Body of pancreas (tissue), 4 donors: ENCODE measurements at regions not wholly inside any gene's neighbourhood (a gene's known extent, or its start where the extent isn't known, plus 50 kb on each side); places are given as distances from the start of the nearest gene placed in this dataset.

ENCODE experiments used
- ATAC-seq: fragments of 150-250 bp; one replicate; pipeline ENCODE4 v1.9.1; 2016
- DNase-seq, 4 donors: peaks; one replicate each; pipeline ENCODE4 v3.0.0-alpha.2; 2019
- H3K27ac ChIP-seq, 4 donors: fragments of 200-600 bp; sonication (generic); 1 replicate in 3 of 4; 2 replicates in 1 of 4; pipeline versions ENCODE4 v1.5.1 to v1.6.1; 2016 to 2019; ENCODE audit warnings: mild to moderate bottlenecking in 1 of 4, mixed read lengths in 1 of 4, moderate library complexity in 1 of 4
- H3K27me3 ChIP-seq, 2 donors: fragments of 200-600 bp; sonication (generic); one replicate each; pipeline ENCODE4 v1.6.0; 2016; ENCODE audit warnings: mild to moderate bottlenecking in 1 of 2
- H3K36me3 ChIP-seq, 2 donors: fragments of 200-600 bp; sonication (generic); replicated peaks in 1 of 2; 2 replicates each; pipeline ENCODE4 v1.5.1; 2016; ENCODE audit warnings: low read depth in 2 of 2; ENCODE audit not compliant: insufficient read depth in 1 of 2
- H3K4me1 ChIP-seq: fragments of 200-600 bp; sonication (generic); one replicate; pipeline ENCODE4 v1.6.0; 2016
- H3K4me3 ChIP-seq, 2 donors: fragments of 200-600 bp; sonication (generic); 1 replicate in 1 of 2; 2 replicates in 1 of 2; pipeline ENCODE4 v1.5.1; 2016 to 2019
- H3K9me3 ChIP-seq, 3 donors: fragments of 200-600 bp; sonication (generic); 1 replicate in 2 of 3; 2 replicates in 1 of 3; pipeline ENCODE4 v1.5.1; 2016
- POLR2A ChIP-seq, 3 donors: fragments of 450-650 bp; IDR thresholded peaks; one replicate each; pipeline ENCODE4 v1.6.1; 2016; ENCODE audit warnings: antibody characterized with exemption in 3 of 3, mild to moderate bottlenecking in 2 of 3
- WGBS, 2 donors: methylation state at CpG; one replicate each; pipeline ENCODE4 v1.1.5; 2017; 5-methylcytosine and 5-hydroxymethylcytosine counted together
- intact Hi-C: fragments of 100-400 bp; cut with DNase I; formaldehyde crosslinking; loops from one replicate; pipeline ENCODE4 v1.15.1; 2023
- TF ChIP-seq, protein P1 (sequence below), 7 experiments: fragments of 450-650 bp in 4 of 7; fragments of 200-600 bp in 3 of 7; sonication (generic) in 3 of 7; IDR thresholded peaks; one replicate each; pipeline ENCODE4 v1.5.1; 2016 to 2019; ENCODE audit warnings: antibody characterized with exemption in 7 of 7

DNA sequence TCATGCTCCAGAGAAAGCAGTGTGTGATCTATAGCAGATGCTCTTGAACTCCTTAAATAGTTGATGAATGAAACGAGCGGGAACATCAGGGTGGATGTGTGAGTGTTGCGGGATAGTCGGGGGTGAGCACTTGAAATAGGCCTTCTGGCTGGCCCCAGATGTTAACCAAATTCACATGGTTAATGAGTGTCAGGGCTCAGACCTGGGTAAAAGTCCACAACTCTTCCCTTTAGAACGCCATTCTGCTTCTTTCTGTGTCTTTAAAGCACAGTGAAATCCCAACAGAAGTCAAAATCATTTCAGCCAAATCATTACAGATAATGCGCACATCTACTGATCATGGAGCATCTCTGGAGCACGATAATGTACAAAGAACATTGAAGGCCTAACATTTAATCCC is 249.4 kb upstream of the BOD1L1 start:
- Histone ChIP-seq H3K4me1 (no peaks in the 10 kb centered on the region), H3K27me3 (no peaks in the 10 kb centered on the region), H3K27ac (no peak overlapping the region), H3K9me3 (no peaks in the 10 kb centered on the region), H3K36me3 (no peaks in the 10 kb centered on the region), H3K4me3 (no peak overlapping the region)
- TF ChIP-seq POLR2A (IDR thresholded peaks at IDR 0.05) = no peak
- TF ChIP-seq, protein P1, sequence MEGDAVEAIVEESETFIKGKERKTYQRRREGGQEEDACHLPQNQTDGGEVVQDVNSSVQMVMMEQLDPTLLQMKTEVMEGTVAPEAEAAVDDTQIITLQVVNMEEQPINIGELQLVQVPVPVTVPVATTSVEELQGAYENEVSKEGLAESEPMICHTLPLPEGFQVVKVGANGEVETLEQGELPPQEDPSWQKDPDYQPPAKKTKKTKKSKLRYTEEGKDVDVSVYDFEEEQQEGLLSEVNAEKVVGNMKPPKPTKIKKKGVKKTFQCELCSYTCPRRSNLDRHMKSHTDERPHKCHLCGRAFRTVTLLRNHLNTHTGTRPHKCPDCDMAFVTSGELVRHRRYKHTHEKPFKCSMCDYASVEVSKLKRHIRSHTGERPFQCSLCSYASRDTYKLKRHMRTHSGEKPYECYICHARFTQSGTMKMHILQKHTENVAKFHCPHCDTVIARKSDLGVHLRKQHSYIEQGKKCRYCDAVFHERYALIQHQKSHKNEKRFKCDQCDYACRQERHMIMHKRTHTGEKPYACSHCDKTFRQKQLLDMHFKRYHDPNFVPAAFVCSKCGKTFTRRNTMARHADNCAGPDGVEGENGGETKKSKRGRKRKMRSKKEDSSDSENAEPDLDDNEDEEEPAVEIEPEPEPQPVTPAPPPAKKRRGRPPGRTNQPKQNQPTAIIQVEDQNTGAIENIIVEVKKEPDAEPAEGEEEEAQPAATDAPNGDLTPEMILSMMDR (IDR thresholded peaks at IDR 0.05) = no peak
- DNase-seq (no peak), ATAC-seq (no peak)
- intact Hi-C loops = no loop called here
- WGBS, 2 donors = 58 to 80% methylated on average over 7 of the region's 7 CpGs

DNA sequence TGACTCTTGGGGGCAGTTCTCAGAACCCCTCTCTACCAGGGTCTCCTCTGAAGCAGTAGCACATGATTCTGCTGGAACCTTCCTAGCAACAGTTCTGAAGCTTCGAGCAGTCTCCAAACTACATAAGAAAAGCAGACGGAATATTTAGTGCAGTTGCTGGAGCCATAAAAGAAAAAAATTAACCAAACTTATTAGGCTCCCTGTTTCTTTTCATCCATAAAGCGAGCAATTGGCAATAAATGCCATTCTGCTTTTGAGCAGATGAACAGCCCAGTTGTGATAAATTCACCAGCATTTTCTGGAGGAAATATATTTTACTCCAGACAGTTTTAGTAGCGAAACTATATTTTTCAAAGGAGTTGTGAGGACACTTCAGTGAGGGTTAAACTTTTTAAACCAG is 250.1 kb upstream of the BOD1L1 start:
- intact Hi-C loops = no loop called here
- no peak for TF ChIP-seq POLR2A (IDR thresholded peaks at IDR 0.05)
- TF ChIP-seq, protein P1 (IDR thresholded peaks at IDR 0.05) = no peak
- ATAC-seq = no peak
- DNase-seq = no peak
- Histone ChIP-seq H3K36me3 (no peaks in the 10 kb centered on the region), H3K27ac (no peak overlapping the region), H3K9me3 (no peaks in the 10 kb centered on the region), H3K4me1 (no peaks in the 10 kb centered on the region), H3K27me3 (no peaks in the 10 kb centered on the region), H3K4me3 (no peak overlapping the region)
- WGBS, 2 donors = 72 to 79% methylated on average over 4 of the region's 4 CpGs

DNA sequence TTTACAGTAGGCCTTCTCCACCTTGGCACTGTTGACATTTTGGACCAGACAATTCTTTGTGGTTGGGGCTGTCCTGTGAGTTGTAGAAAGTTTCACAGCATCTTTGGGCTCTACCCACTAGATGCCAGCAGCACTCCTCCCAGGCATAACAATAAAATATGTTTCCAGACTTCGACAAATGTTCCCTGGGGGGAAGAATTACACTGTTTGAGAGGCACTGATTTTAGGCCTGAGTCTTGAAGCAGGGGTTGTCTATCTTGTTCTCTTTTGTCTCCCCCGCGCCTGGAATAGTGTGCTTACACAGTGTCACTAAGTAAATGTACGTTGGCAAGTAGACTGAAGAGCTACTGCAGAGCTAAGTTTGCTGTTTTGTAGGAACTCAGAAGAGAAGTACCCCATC is 254.4 kb upstream of the BOD1L1 start:
- H3K4me3 ChIP-seq = no peak overlapping the region
- no peaks in the 10 kb centered on the region for H3K9me3 ChIP-seq
- ATAC-seq (no peak), DNase-seq (no peak)
- no peak overlapping the region for H3K27ac ChIP-seq
- no peaks in the 10 kb centered on the region for H3K27me3 ChIP-seq
- no peaks in the 10 kb centered on the region for H3K36me3 ChIP-seq
- no peak for TF ChIP-seq POLR2A (IDR thresholded peaks at IDR 0.05)
- TF ChIP-seq, protein P1 (IDR thresholded peaks at IDR 0.05) = no peak
- 33 to 43% methylated on average over 4 of the region's 4 CpGs for WGBS, 2 donors
- intact Hi-C loops = no loop called here
- no peaks in the 10 kb centered on the region for H3K4me1 ChIP-seq

DNA sequence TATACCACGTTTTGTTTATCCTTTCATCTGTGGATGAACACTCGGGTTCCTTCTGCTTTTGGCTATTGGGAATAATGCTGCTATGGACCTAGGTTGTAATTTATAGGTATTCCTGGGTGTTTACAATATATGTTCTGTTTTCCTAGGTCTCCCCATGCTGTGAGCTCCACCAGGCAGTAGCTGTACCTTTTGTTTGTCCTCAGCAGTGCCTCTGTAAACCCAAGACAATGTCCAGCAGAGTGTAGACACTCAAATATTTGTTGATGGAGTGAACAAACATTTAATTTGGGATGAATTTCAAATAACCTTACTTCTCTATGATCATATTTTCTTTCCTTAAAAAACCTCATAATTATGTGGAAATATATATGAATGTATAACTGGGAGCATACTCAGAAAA is 259.5 kb upstream of the BOD1L1 start:
- no peaks in the 10 kb centered on the region for H3K27me3 ChIP-seq
- no peak for DNase-seq
- H3K4me1 ChIP-seq = no peaks in the 10 kb centered on the region
- no peak for ATAC-seq
- H3K4me3 ChIP-seq = no peak overlapping the region
- H3K27ac ChIP-seq = no peak overlapping the region
- TF ChIP-seq, protein P1 (IDR thresholded peaks at IDR 0.05) = no peak
- no peak for TF ChIP-seq POLR2A (IDR thresholded peaks at IDR 0.05)
- intact Hi-C loops = no loop called here
- no peaks in the 10 kb centered on the region for H3K9me3 ChIP-seq
- WGBS, 2 donors = 54 to 55% methylated on average over 2 of the region's 2 CpGs
- no peaks in the 10 kb centered on the region for H3K36me3 ChIP-seq

DNA sequence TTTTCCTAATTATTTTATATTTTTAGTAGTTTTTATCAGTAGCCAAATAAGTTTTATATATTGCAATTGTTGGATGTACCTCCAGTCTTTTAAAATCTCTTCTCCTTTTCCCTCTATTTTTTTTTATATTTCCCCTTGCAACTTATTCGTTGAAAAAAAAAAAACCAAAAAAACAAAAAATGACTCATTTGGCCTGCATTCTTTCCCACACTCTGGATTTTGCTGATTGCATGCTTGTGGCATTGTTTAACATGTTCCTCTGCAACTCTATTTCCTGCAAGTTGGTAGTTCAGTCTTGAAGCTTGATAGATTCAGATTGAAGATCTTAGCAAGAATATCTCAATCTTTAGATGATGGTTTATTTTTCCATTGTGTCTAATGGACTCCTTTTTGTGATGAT is 260.6 kb upstream of the BOD1L1 start:
- Histone ChIP-seq H3K36me3 (no peaks in the 10 kb centered on the region), H3K27ac (no peak overlapping the region), H3K4me1 (no peaks in the 10 kb centered on the region), H3K27me3 (no peaks in the 10 kb centered on the region), H3K4me3 (no peak overlapping the region), H3K9me3 (no peaks in the 10 kb centered on the region)
- intact Hi-C loops = no loop called here
- no peak for TF ChIP-seq POLR2A (IDR thresholded peaks at IDR 0.05)
- TF ChIP-seq, protein P1 (IDR thresholded peaks at IDR 0.05) = no peak
- ATAC-seq = no peak
- WGBS, 2 donors = 27 to 29% methylated on average over 1 of the region's 1 CpG
- no peak for DNase-seq
